Activated naive CD8-positive, alpha-beta T cell treated with anti-CD3 and anti-CD28 coated beads, Interleukin-2, amount 50 U/mL, for 24 hours (primary cell): ENCODE measurements at regions not wholly inside any gene's neighbourhood (a gene's known extent, or its start where the extent isn't known, plus 50 kb on each side); places are given as distances from the start of the nearest gene placed in this dataset.
"Not testable (repeated sequence)": the region's sequence is repeated elsewhere in the genome, so short reads cannot be mapped to it uniquely, and the experiment has no call there.

Source experiments
- ATAC-seq: fragments of 150-1000 bp; cut with Tn5 transposase; one replicate; pipeline ENCODE4 v1.10.0; 2021
- DNase-seq: peaks from one replicate; pipeline ENCODE4 v3.0.0; 2021
- H3K27ac Mint-ChIP-seq: one replicate; pipeline ENCODE4 v1.8.0; 2021; ENCODE audit warnings: mild to moderate bottlenecking, mixed read lengths
- H3K27me3 Mint-ChIP-seq: one replicate; pipeline ENCODE4 v1.8.0; 2021; ENCODE audit warnings: mixed read lengths
- H3K36me3 Mint-ChIP-seq: one replicate; pipeline ENCODE4 v1.8.0; 2021; ENCODE audit warnings: low read depth, mixed read lengths
- H3K4me1 Mint-ChIP-seq: one replicate; pipeline ENCODE4 v1.8.0; 2021; ENCODE audit warnings: mixed read lengths
- H3K4me3 Mint-ChIP-seq: one replicate; pipeline ENCODE4 v1.8.0; 2021; ENCODE audit warnings: mild to moderate bottlenecking, moderate library complexity, mixed read lengths
- H3K9me3 Mint-ChIP-seq: one replicate; pipeline ENCODE4 v1.8.0; 2021; ENCODE audit warnings: mixed read lengths

DNA sequence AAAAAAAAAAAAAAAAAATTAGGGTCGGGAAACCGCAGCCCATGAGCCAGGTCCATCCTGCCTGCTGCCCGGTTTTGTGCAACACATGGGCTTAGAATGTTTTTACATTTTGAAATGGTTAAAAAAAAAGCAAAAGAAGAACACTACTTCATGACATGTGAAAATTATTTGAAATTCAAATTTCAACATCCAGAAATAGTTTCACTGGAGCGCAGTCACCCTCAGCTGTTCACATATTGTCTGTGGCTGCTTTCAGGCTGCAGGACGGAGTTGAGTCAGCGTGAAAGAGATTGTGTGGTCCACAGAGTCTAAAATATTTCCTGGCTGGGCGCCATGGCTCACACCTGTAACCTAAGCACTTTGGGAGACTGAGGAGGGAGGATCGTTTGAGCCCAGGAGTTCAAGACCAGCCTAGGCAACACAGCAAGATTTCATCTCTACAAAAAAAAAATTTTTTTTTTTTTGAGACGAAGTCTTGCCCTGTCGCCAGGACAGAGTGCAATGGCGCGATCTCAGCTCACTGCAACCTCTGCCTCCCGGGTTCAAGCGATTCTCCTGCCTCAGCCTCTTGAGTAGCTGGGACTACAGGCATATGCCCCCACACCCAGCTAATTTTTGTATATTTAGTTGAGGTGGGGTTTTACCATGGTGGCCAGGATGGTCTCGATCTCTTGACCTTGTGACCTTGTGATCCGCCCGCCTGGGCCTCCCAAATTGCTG lies 63.9 kb upstream of the ECHDC3 start:
- peak; percentile 70 for ATAC-seq
- DNase-seq = peak; percentile 38
- no peak overlapping the region for H3K27ac Mint-ChIP-seq

GRCh38 chr10:11677480-11677879 lies 64.7 kb upstream of the ECHDC3 start:
- H3K27me3 Mint-ChIP-seq = peaks cover 15% of the 10 kb centered on the region
- no peak overlapping the region for H3K27ac Mint-ChIP-seq
- DNase-seq (no peak), ATAC-seq (no peak)
- no peak overlapping the region for H3K4me3 Mint-ChIP-seq
- peaks cover 42% of the 10 kb centered on the region for H3K4me1 Mint-ChIP-seq
- no peaks in the 10 kb centered on the region for H3K36me3 Mint-ChIP-seq
- H3K9me3 Mint-ChIP-seq = no peaks in the 10 kb centered on the region

More for the DNA sequence above, 63.9 kb upstream of the ECHDC3 start:
- no peaks in the 10 kb centered on the region for H3K36me3 Mint-ChIP-seq
- H3K9me3 Mint-ChIP-seq = no peaks in the 10 kb centered on the region
- peaks cover 14% of the 10 kb centered on the region for H3K27me3 Mint-ChIP-seq
- H3K4me3 Mint-ChIP-seq = no peak overlapping the region
- peaks cover 46% of the 10 kb centered on the region for H3K4me1 Mint-ChIP-seq

DNA sequence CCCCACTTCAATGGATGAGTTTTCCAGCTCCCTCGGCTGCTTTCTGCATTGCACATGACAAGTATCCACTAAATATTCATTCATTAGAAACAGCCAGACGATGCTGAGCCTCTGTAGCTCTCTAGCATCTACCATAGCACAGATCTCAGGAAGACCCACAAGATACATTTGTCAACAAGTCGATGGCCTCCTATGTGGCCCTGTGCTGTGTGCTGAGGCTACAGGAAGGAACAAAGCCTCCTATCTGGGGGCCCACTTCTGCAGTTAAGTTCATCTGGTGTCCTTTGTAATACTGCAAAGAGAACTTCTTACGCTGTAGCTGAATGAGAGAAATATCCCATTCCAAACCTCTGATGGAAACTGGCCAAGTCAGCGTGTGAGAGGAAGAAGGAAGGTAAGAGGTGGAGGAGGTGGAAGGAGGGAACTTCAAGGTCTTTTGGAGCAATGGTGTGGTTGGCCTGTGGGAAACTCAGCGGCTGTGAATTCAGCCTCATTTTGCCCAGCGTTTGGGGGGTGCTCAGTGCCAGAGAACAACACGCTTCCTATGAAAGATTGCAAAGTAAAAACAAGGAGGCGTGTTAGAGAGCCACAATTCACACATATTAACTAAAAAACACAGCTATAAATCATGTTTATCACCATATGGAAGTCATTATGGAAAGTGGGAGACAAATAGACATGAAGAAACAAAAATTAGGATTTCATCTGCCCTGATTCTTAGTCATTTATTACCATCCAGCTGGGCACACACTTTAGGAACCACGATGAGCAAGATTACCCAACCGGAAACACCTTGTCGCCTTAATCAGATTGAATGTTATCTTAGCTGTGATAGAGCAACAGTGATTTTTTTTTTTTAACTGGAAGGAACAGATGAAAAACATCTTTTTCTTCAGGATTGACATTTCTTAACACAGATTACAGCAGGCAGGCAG lies 62.2 kb upstream of the USP6NL start:
- no peaks in the 10 kb centered on the region for H3K9me3 Mint-ChIP-seq
- no peak overlapping the region for H3K4me3 Mint-ChIP-seq
- H3K4me1 Mint-ChIP-seq = peaks cover 38% of the 10 kb centered on the region
- no peak for DNase-seq
- H3K27me3 Mint-ChIP-seq = peaks cover 12% of the 10 kb centered on the region
- H3K27ac Mint-ChIP-seq = peak overlapping the region; percentile 4
- no peaks in the 10 kb centered on the region for H3K36me3 Mint-ChIP-seq
- ATAC-seq = no peak

DNA sequence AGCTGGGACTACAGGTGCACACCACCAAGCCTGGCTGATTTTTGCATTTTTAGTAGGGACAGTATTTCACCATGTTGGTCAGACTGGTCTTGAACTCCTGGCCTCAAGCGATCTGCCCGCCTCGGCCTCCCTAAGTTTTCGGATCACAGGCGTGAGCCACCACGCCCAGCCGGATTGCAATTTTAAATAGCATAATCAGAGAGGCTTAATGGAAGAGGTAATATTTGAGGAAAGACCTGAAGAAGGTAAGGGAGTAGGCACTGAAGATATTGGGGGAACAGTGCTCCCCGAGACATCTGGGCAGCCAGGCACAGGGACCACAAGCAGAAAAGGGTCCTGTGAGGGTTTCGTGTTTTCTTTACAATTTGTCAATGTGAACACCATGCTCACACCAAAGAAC lies 61.4 kb upstream of the USP6NL start:
- DNase-seq = no peak
- H3K27ac Mint-ChIP-seq = no peak overlapping the region
- H3K4me1 Mint-ChIP-seq = peaks cover 35% of the 10 kb centered on the region
- ATAC-seq = no peak
- no peak overlapping the region for H3K4me3 Mint-ChIP-seq
- no peaks in the 10 kb centered on the region for H3K9me3 Mint-ChIP-seq
- H3K27me3 Mint-ChIP-seq = peaks cover 12% of the 10 kb centered on the region
- no peaks in the 10 kb centered on the region for H3K36me3 Mint-ChIP-seq

DNA sequence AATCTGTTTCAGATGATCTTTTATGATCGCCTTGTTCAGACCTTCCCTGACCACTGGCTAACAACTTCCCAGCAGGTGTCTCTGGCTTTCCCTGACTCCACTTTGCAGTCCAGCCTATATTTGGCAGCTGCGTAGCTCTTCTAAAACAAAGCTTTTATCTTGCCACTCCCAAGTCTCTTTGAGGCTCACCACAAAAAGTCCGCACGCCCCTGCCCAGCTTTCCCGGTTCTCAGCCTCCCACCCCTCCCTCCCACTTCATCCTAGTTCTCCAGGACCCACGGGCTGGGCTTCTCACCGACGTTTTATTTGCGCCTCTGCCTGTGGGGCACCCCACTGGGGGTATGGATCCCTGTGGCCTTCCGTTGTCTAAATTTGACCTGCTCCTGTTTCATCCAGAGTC lies 58.9 kb upstream of the USP6NL start:
- peaks cover 6% of the 10 kb centered on the region for H3K27me3 Mint-ChIP-seq
- DNase-seq (no peak), ATAC-seq (no peak)
- no peak overlapping the region for H3K4me3 Mint-ChIP-seq
- no peak overlapping the region for H3K27ac Mint-ChIP-seq
- no peaks in the 10 kb centered on the region for H3K36me3 Mint-ChIP-seq
- peaks cover 5% of the 10 kb centered on the region for H3K9me3 Mint-ChIP-seq
- H3K4me1 Mint-ChIP-seq = peaks cover 29% of the 10 kb centered on the region

DNA sequence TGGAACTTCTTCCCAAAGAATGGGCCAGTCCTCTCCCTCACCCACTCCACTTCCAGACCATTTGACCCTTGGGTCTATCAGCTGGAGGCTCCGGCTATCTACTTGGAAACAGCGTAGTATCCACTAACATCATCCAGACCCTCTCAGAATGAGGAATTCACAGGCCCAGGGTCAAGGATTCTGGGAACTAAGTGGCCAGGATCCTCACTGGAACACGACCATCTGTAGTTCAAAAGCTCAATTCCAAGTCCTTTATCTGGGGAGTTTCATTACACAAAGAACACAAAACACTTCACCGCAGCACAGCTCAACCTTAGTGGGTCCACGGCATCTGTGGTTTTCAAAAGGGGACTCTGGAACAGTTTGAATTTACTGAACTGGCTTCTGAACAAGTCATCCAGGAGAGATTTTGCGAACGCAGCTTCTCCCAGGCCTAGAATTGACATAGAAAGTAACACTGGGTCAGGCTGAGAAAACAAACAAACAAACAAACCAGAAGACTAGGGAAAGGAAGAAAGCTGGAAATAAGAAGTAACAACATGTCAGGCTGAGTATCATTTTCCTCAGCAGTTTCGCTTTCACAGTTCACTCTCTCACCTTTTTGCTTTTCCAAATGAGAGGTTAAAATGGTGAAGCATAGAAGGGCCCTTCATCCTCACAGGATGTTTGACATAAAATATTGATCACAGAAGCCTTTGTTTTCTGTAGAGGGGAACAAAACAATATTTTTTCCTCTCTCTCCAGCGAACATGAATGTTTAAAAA lies 57.6 kb upstream of the USP6NL start:
- H3K36me3 Mint-ChIP-seq = no peaks in the 10 kb centered on the region
- ATAC-seq (no peak), DNase-seq (no peak)
- H3K27ac Mint-ChIP-seq = no peak overlapping the region
- peaks cover 32% of the 10 kb centered on the region for H3K4me1 Mint-ChIP-seq
- peaks cover 6% of the 10 kb centered on the region for H3K27me3 Mint-ChIP-seq
- H3K4me3 Mint-ChIP-seq = no peak overlapping the region
- H3K9me3 Mint-ChIP-seq = peaks cover 5% of the 10 kb centered on the region

DNA sequence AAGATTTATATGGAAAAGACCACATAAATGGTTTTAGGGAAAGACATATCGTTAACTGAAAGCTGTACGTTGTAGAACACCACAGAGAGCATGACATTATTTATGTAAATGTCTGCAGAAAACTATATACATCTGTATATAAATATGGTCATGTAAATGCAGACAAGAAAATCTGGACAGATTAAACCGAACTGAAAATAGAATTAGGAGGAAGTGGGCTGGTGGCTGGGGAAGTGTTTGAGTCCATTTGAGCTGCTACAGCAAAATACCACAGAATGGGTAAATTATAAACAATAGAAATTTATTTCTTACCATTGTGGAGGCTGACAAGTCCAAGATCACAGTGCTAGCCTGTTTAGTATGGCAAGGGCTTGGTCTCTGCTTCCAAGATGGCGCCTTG lies 56.3 kb upstream of the USP6NL start:
- ATAC-seq = no peak
- Mint-ChIP-seq H3K27me3 (peaks cover 2% of the 10 kb centered on the region), H3K27ac (no peak overlapping the region), H3K4me3 (no peak overlapping the region), H3K9me3 (peaks cover 5% of the 10 kb centered on the region), H3K4me1 (peaks cover 30% of the 10 kb centered on the region), H3K36me3 (no peaks in the 10 kb centered on the region)
- no peak for DNase-seq

- H3K4me3 Mint-ChIP-seq = no peak overlapping the region
- H3K36me3 Mint-ChIP-seq = no peaks in the 10 kb centered on the region
- H3K9me3 Mint-ChIP-seq = peaks cover 5% of the 10 kb centered on the region
- peaks cover 39% of the 10 kb centered on the region for H3K4me1 Mint-ChIP-seq
- no peak overlapping the region for H3K27ac Mint-ChIP-seq
- H3K27me3 Mint-ChIP-seq = peaks cover 2% of the 10 kb centered on the region
- ATAC-seq = no peak
- DNase-seq = no peak
These were observed 52.5 kb upstream of the USP6NL start for GRCh38 chr10:11663763-11664555.

- H3K36me3 Mint-ChIP-seq, H3K9me3 Mint-ChIP-seq, H3K4me3 Mint-ChIP-seq, DNase-seq, H3K27ac Mint-ChIP-seq, ATAC-seq, H3K27me3 Mint-ChIP-seq: not testable (repeated sequence)
- peaks cover 37% of the 10 kb centered on the region for H3K4me1 Mint-ChIP-seq
These were observed 51.7 kb upstream of the USP6NL start for GRCh38 chr10:11663126-11663515.

DNA sequence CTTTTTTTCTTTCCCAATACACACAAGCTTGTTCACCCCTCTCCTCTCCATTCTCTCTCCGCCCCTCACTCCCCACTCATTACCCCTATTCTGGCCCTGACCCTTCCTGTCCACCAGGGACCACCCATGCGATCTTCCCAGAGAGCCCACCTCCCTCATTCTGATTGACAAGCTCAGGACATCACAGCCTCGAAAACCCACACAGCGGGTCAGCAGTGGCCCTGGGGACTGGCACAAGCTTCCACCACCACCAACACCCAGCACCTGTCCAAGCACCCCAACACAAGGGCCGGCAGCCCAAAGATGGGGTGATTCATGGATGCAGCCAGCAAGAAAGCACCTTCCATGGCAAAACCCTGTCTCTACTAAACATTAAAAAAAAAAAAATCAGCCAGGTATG lies 50.0 kb upstream of the USP6NL start:
- DNase-seq = no peak
- no peak overlapping the region for H3K27ac Mint-ChIP-seq

More for the DNA sequence above, 50.0 kb upstream of the USP6NL start:
- Mint-ChIP-seq H3K36me3 (no peaks in the 10 kb centered on the region), H3K9me3 (peaks cover 5% of the 10 kb centered on the region), H3K27me3 (peaks cover 2% of the 10 kb centered on the region), H3K4me1 (peaks cover 33% of the 10 kb centered on the region), H3K4me3 (no peak overlapping the region)
- ATAC-seq = no peak
